K562 (cell line): ENCODE measurements at regions not wholly inside any gene's neighbourhood (a gene's known extent, or its start where the extent isn't known, plus 50 kb on each side); places are given as distances from the start of the nearest gene placed in this dataset.

Experiments
- ARHGAP35 ChIP-seq: fragments of 450-650 bp; IDR thresholded peaks from 2 replicates; pipeline ENCODE4 v1.6.1; 2018; ENCODE audit not compliant: partially characterized antibody
- ESRRB ChIP-seq: fragments of 250-450 bp; sonication (Bioruptor Pico); IDR thresholded peaks from 2 replicates; pipeline ENCODE4 v1.5.0; 2020; ENCODE audit warnings: mild to moderate bottlenecking, moderate library complexity, borderline replicate concordance
- KLF13 ChIP-seq: fragments of 450-650 bp; IDR thresholded peaks from 2 replicates; pipeline ENCODE4 v1.6.1; 2016; ENCODE audit warnings: missing genetic modification characterization, low read depth, mild to moderate bottlenecking, missing compliant biosample characterization, moderate library complexity, borderline replicate concordance
- NFE2L1 ChIP-seq: fragments of 450-650 bp; IDR thresholded peaks from 2 replicates; pipeline ENCODE4 v1.6.1; 2016; ENCODE audit warnings: missing genetic modification characterization, low read depth, mild to moderate bottlenecking, missing compliant biosample characterization, moderate library complexity, borderline replicate concordance
- RFX5 ChIP-seq: IDR thresholded peaks from 2 replicates; pipeline ENCODE4 v1.6.1; 2011; ENCODE audit warnings: low read depth, mild to moderate bottlenecking, improper control_type of control experiment, low read length
- SMAD1 ChIP-seq: fragments of 150-350 bp; IDR thresholded peaks from 2 replicates; pipeline ENCODE4 v1.6.1; 2014; ENCODE audit warnings: low read length, low read depth; ENCODE audit not compliant: partially characterized antibody
- SRF ChIP-seq, 2 experiments: fragments of 250-450, 450-650 bp in 1 of 2; sonication (Bioruptor Pico) in 1 of 2; sonication (generic) in 1 of 2; formaldehyde crosslinking; IDR thresholded peaks; 2 replicates each; pipeline versions ENCODE4 v1.5.0 to v1.5.1; 2020 to 2022; ENCODE audit warnings: mild to moderate bottlenecking in 1 of 2, missing genetic modification reagents in 1 of 2
- ZC3H11A ChIP-seq: IDR thresholded peaks from 2 replicates; pipeline ENCODE4 v1.6.1; 2012; ENCODE audit warnings: low read depth, low read length, improper control_type of control experiment
- ZNF140 ChIP-seq: fragments of 250-450 bp; sonication (Bioruptor Pico); IDR thresholded peaks from 2 replicates; pipeline ENCODE4 v1.8.0; 2021; ENCODE audit warnings: moderate library complexity, mild to moderate bottlenecking, inconsistent platforms
- ZNF274 ChIP-seq: IDR thresholded peaks from 2 replicates; pipeline ENCODE4 v1.6.1; 2011; ENCODE audit warnings: low read depth, mild to moderate bottlenecking, low read length, moderate library complexity, borderline replicate concordance
- ZNF668 ChIP-seq: fragments of 250-450 bp; sonication (Bioruptor Pico); IDR thresholded peaks from 2 replicates; pipeline ENCODE4 v1.8.0; 2022; ENCODE audit warnings: mild to moderate bottlenecking, inconsistent platforms
- TF ChIP-seq, protein P1 (sequence below), 3 experiments: IDR thresholded peaks in 2 of 3; conservative IDR thresholded peaks in 1 of 3; 2 replicates each; pipeline ENCODE4 v1.5.1; 2011 to 2012; ENCODE audit warnings: low read length in 3 of 3, mild to moderate bottlenecking in 3 of 3, control low read depth in 2 of 3, improper control_type of control experiment in 1 of 3, inconsistent platforms in 1 of 3, low read depth in 1 of 3, mixed read lengths in 1 of 3, moderate library complexity in 1 of 3; ENCODE audit not compliant: insufficient read depth in 2 of 3
- TF ChIP-seq, protein P2 (sequence below): fragments of 450-650 bp; IDR thresholded peaks from 2 replicates; pipeline ENCODE4 v1.6.1; 2016
- TF ChIP-seq, protein P3 (sequence below): fragments of 150-350 bp; conservative IDR thresholded peaks from 2 replicates; pipeline ENCODE4 v1.6.1; 2014; ENCODE audit warnings: low read length

DNA sequence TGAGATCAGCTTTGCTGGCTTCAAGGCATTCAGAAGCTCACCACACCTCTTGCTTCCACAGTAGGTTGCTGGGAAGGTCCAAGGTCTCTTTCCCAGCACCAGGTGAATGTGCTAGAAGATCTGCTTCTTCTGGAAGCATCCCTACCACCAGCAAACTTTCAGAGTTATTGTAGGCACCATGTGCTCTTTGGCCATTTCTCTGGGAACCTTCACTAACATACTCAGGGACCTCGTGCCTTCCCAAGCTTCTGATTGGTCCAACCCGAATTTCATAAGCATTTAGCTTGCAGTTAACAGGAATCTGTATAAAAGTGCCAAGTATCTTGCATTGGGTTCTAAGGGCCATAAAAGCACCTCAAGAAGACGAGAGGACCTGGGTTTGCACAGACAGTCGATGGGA, 86.5 kb upstream of the ARL4C start:
- TF ChIP-seq ZNF668 (CRISPR knock-in tag) (no peak), SRF (CRISPR knock-in tag; IDR thresholded peaks at IDR 0.05) (no peak), RFX5 (no peak), ZC3H11A (no peak), ZNF274 (no peak), ARHGAP35 (no peak), ZNF140 (CRISPR knock-in tag) (no peak), NFE2L1 (tag) (no peak), SMAD1 (no peak), KLF13 (no peak), ESRRB (CRISPR knock-in tag) (no peak)
- TF ChIP-seq, protein P1, sequence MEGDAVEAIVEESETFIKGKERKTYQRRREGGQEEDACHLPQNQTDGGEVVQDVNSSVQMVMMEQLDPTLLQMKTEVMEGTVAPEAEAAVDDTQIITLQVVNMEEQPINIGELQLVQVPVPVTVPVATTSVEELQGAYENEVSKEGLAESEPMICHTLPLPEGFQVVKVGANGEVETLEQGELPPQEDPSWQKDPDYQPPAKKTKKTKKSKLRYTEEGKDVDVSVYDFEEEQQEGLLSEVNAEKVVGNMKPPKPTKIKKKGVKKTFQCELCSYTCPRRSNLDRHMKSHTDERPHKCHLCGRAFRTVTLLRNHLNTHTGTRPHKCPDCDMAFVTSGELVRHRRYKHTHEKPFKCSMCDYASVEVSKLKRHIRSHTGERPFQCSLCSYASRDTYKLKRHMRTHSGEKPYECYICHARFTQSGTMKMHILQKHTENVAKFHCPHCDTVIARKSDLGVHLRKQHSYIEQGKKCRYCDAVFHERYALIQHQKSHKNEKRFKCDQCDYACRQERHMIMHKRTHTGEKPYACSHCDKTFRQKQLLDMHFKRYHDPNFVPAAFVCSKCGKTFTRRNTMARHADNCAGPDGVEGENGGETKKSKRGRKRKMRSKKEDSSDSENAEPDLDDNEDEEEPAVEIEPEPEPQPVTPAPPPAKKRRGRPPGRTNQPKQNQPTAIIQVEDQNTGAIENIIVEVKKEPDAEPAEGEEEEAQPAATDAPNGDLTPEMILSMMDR (IDR thresholded peaks at IDR 0.05 in 2 of 3, conservative IDR thresholded peaks at IDR 0.05 in 1 of 3; ENCODE audit: insufficient read depth in 2 of 3, low read depth in 1 of 3, low read length in 3 of 3), result no peak
- TF ChIP-seq, protein P2, sequence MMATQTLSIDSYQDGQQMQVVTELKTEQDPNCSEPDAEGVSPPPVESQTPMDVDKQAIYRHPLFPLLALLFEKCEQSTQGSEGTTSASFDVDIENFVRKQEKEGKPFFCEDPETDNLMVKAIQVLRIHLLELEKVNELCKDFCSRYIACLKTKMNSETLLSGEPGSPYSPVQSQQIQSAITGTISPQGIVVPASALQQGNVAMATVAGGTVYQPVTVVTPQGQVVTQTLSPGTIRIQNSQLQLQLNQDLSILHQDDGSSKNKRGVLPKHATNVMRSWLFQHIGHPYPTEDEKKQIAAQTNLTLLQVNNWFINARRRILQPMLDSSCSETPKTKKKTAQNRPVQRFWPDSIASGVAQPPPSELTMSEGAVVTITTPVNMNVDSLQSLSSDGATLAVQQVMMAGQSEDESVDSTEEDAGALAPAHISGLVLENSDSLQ, result no peak
- TF ChIP-seq, protein P3, sequence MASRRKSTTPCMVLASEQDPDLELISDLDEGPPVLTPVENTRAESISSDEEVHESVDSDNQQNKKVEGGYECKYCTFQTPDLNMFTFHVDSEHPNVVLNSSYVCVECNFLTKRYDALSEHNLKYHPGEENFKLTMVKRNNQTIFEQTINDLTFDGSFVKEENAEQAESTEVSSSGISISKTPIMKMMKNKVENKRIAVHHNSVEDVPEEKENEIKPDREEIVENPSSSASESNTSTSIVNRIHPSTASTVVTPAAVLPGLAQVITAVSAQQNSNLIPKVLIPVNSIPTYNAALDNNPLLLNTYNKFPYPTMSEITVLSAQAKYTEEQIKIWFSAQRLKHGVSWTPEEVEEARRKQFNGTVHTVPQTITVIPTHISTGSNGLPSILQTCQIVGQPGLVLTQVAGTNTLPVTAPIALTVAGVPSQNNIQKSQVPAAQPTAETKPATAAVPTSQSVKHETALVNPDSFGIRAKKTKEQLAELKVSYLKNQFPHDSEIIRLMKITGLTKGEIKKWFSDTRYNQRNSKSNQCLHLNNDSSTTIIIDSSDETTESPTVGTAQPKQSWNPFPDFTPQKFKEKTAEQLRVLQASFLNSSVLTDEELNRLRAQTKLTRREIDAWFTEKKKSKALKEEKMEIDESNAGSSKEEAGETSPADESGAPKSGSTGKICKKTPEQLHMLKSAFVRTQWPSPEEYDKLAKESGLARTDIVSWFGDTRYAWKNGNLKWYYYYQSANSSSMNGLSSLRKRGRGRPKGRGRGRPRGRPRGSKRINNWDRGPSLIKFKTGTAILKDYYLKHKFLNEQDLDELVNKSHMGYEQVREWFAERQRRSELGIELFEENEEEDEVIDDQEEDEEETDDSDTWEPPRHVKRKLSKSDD, result no peak
